ENCODE measurements at regions not wholly inside any gene's neighbourhood (a gene's known extent, or its start where the extent isn't known, plus 50 kb on each side); places are given as distances from the start of the nearest gene placed in this dataset.
"Not testable (repeated sequence)": the region's sequence is repeated elsewhere in the genome, so short reads cannot be mapped to it uniquely, and the experiment has no call there.

DNA sequence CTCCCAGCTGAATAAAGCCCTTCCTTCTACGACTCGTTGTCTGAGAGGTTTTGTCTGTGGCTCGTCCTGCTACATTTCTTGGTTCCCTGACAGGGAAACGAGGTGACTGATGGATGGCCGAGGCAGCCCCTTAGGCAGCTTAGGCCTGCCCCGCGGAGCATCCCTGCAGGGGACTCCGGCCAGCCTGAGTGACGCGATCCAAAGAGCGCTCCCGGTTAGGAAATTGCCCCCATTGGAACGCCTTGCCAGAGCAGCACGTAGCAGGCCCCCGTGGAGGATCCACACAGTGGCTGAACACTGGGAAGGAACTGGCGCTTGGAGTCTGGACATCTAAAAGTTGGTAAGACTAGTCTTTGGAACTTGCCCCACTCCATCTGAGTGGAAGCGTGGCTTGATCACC lies 296.8 kb upstream of the SGCG start:
- no peak for DNase-seq (ENCODE audit: low read depth)
- no peak overlapping the region for H3K4me3 ChIP-seq (ENCODE audit: low read depth, low read length)
- no peak for TF ChIP-seq MAX (IDR thresholded peaks at IDR 0.05; ENCODE audit: low read depth, low read length)
- TF ChIP-seq POLR2A (IDR thresholded peaks at IDR 0.05; ENCODE audit: extremely low read depth, insufficient read length), result no peak
- no peak for TF ChIP-seq CTCF (IDR thresholded peaks at IDR 0.05; ENCODE audit: low read depth, low read length)
- no peak for TF ChIP-seq MYC (IDR thresholded peaks at IDR 0.05; ENCODE audit: low read depth, low read length)

- not testable (repeated sequence) for H3K4me3 ChIP-seq (ENCODE audit: low read depth, low read length); DNase-seq (ENCODE audit: low read depth)
These were observed 294.7 kb upstream of the SGCG start for GRCh38 chr13:22886061-22886460.

DNA sequence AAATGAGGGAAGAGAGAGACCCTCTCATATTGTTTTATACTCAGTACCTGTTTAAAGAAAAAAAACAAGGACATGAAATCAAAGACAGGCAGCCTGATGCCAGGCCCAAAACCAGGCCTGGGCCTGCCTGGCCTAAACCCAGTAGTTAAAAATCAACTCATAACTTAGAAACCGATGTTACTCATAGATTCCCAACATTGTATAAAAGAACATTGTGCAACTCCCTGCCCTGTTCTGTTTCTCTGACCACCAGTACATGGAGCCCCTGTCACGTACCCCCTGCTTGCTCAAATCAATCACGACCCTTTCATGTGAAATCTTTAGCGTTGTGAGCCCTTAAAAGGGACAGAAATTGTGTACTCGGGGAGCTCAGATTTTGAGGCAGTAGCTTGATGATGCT lies 291.4 kb upstream of the SGCG start:
- not testable (repeated sequence) for DNase-seq (ENCODE audit: low read depth); H3K4me3 ChIP-seq (ENCODE audit: low read depth, low read length)

DNA sequence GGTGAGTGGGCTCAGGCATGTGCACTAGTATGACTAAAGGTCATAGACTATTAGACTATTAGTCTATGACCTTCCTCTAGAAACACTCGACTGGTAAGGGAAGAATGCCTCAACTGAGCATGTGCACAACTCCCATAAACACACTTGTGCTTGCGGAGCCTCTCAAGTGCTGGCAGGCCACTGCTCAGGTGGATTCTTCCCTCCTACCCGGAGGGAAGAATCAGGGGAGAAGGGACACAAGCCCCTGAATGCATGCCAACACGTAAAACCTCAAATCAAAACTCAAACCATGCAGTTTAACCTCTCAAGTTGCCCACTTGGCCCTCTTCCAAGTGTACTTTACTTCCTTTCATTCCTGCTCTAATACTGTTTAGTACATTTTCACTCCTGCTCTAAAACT lies 287.6 kb upstream of the SGCG start:
- TF ChIP-seq MYC (IDR thresholded peaks at IDR 0.05; ENCODE audit: low read depth, low read length), result no peak
- TF ChIP-seq CTCF (IDR thresholded peaks at IDR 0.05; ENCODE audit: low read depth, low read length), result no peak
- TF ChIP-seq MAX (IDR thresholded peaks at IDR 0.05; ENCODE audit: low read depth, low read length), result no peak
- no peak for TF ChIP-seq POLR2A (IDR thresholded peaks at IDR 0.05; ENCODE audit: extremely low read depth, insufficient read length)
- DNase-seq (ENCODE audit: low read depth), result no peak
- no peak overlapping the region for H3K4me3 ChIP-seq (ENCODE audit: low read depth, low read length)

GRCh38 chr13:22893777-22894176 lies 287.0 kb upstream of the SGCG start:
- TF ChIP-seq MYC (IDR thresholded peaks at IDR 0.05; ENCODE audit: low read depth, low read length) (no peak), CTCF (IDR thresholded peaks at IDR 0.05; ENCODE audit: low read depth, low read length) (no peak), POLR2A (IDR thresholded peaks at IDR 0.05; ENCODE audit: extremely low read depth, insufficient read length) (no peak), MAX (IDR thresholded peaks at IDR 0.05; ENCODE audit: low read depth, low read length) (no peak)
- DNase-seq (ENCODE audit: low read depth), result no peak
- H3K4me3 ChIP-seq (ENCODE audit: low read depth, low read length), result no peak overlapping the region

DNA sequence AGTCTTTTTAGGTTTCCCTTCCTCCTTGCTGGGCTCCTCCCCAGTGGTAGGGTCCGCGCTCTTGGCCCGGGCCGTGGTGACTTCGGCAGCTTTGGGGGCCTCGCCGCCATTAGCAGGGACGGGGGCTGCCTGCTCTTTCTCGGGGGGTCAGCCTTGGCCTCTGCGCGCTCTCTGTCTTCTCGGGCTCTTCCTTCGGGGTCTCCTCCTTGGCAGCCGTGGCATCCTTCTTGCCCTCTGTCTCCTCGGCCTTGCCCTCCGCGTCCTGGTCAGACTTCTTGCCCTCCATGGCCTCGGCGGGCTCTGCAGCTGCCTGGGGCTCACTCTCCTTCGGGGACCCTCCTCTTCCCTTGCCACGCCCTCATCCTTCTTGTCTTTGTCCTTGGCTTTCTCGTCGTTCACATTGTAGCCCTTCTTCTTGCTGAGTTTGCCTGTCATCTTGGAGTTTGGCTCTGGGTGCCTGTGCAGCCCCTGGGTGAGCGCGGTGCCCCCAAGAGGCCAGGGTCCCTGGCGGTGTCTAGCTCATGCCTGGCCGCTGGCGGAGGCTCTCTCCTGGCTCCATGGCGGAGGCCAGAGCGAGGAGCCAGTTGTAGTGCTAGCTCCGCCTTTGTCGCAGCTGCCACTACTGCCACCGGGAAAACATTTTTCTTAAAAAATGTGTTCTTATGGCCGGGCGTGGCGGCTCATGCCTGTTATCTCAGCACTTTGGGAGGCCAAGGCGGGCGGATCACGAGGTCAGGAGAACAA lies 283.0 kb upstream of the SGCG start:
- H3K4me3 ChIP-seq (ENCODE audit: low read depth, low read length), result no peak overlapping the region
- no peak for DNase-seq (ENCODE audit: low read depth)
- no peak for TF ChIP-seq CTCF (IDR thresholded peaks at IDR 0.05; ENCODE audit: low read depth, low read length)
- TF ChIP-seq POLR2A (IDR thresholded peaks at IDR 0.05; ENCODE audit: extremely low read depth, insufficient read length), result no peak
- TF ChIP-seq MYC (IDR thresholded peaks at IDR 0.05; ENCODE audit: low read depth, low read length), result no peak
- TF ChIP-seq MAX (IDR thresholded peaks at IDR 0.05; ENCODE audit: low read depth, low read length), result no peak

DNA sequence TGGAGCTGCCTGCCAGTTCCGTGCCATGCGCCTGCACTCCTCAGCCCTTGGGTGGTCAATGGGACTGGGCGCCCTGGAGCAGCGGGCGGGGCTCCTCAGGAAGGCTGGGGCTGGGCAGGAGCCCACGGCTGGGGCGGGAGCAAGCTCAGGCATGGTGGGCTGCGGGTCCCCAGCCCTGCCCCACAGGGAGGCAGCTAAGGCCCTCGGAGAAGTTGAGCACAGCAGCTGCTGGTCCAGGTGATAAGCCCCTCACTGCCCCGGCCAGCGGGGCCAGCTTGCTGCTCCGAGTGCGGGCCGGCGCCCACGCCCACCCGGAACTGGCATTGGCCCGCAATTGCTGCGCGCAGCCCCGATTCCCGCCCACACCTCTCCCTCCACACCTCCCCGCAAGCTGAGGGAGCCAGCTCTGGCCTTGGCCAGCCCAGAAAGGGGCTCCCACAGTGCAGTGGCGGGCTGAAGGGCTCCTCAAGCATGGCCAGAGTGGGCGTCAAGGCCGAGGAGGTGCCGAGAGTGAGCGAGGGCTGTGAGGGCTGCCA lies 280.3 kb upstream of the SGCG start:
- DNase-seq (ENCODE audit: low read depth), result not testable (repeated sequence)

More for the DNA sequence above, 280.3 kb upstream of the SGCG start:
- not testable (repeated sequence) for H3K4me3 ChIP-seq (ENCODE audit: low read depth, low read length)
